ENCODE measurements at regions not wholly inside any gene's neighbourhood (a gene's known extent, or its start where the extent isn't known, plus 50 kb on each side); places are given as distances from the start of the nearest gene placed in this dataset.

- no peak for TF ChIP-seq REST (IDR thresholded peaks at IDR 0.05; ENCODE audit: borderline replicate concordance)
Observed at GRCh38 chr1:69086148-69086547, 481.6 kb upstream of the LRRC7 start (continued).

- H3K9me3 ChIP-seq (ENCODE audit: low read length) = no peaks in the 10 kb centered on the region
- no peak overlapping the region for H3K9ac ChIP-seq (ENCODE audit: low read length)
- H3K27me3 ChIP-seq (ENCODE audit: insufficient read depth, low read depth, low read length) = no peaks in the 10 kb centered on the region
- H2AFZ ChIP-seq (ENCODE audit: low read depth, low read length) = no peak overlapping the region
- TF ChIP-seq TAF1 (IDR thresholded peaks at IDR 0.05; ENCODE audit: low read depth) (no peak), EP300 (conservative IDR thresholded peaks at IDR 0.05; ENCODE audit: poor library complexity, severe bottlenecking) (no peak)
- H3K9me2 ChIP-seq (ENCODE audit: insufficient read depth, low read length) = no peaks in the 10 kb centered on the region
- no peak overlapping the region for H3K4me3 ChIP-seq (ENCODE audit: low read length)
- no peaks in the 10 kb centered on the region for H3K79me2 ChIP-seq (replicated peaks; ENCODE audit: insufficient read depth, low read length)
- no peaks in the 10 kb centered on the region for H3F3A ChIP-seq (ENCODE audit: insufficient read depth, low read length, poor library complexity, severe bottlenecking)
- H3K27ac ChIP-seq (ENCODE audit: low read length) = no peak overlapping the region
- H3K36me3 ChIP-seq (ENCODE audit: insufficient read depth, low read length) = no peaks in the 10 kb centered on the region
- no peaks in the 10 kb centered on the region for H4K20me1 ChIP-seq (ENCODE audit: insufficient read depth)
- no peak overlapping the region for H3K4me2 ChIP-seq (ENCODE audit: low read length)
Observed at GRCh38 chr1:69088571-69088970, 479.2 kb upstream of the LRRC7 start.

GRCh38 chr1:69090170-69090569 lies 477.6 kb upstream of the LRRC7 start:
- no peak overlapping the region for H3K27ac ChIP-seq (ENCODE audit: low read length)
- H4K20me1 ChIP-seq (ENCODE audit: insufficient read depth) = no peaks in the 10 kb centered on the region
- no peaks in the 10 kb centered on the region for H3K27me3 ChIP-seq (ENCODE audit: insufficient read depth, low read depth, low read length)
- H3K4me3 ChIP-seq (ENCODE audit: low read length) = no peak overlapping the region
- H3F3A ChIP-seq (ENCODE audit: insufficient read depth, low read length, poor library complexity, severe bottlenecking) = no peaks in the 10 kb centered on the region
- H3K9ac ChIP-seq (ENCODE audit: low read length) = no peak overlapping the region
- H3K4me2 ChIP-seq (ENCODE audit: low read length) = no peak overlapping the region
- H3K36me3 ChIP-seq (ENCODE audit: insufficient read depth, low read length) = no peaks in the 10 kb centered on the region
- H3K9me3 ChIP-seq (ENCODE audit: low read length) = no peaks in the 10 kb centered on the region
- no peaks in the 10 kb centered on the region for H3K79me2 ChIP-seq (replicated peaks; ENCODE audit: insufficient read depth, low read length)
- H3K9me2 ChIP-seq (ENCODE audit: insufficient read depth, low read length) = no peaks in the 10 kb centered on the region
- no peak for TF ChIP-seq EP300 (conservative IDR thresholded peaks at IDR 0.05; ENCODE audit: poor library complexity, severe bottlenecking)
- TF ChIP-seq REST (IDR thresholded peaks at IDR 0.05; ENCODE audit: borderline replicate concordance) = no peak
- TF ChIP-seq EZH2 (IDR thresholded peaks at IDR 0.05; ENCODE audit: borderline replicate concordance, insufficient read depth, low read length, poor library complexity, severe bottlenecking) = no peak
- TF ChIP-seq SMC3 (conservative IDR thresholded peaks at IDR 0.05; ENCODE audit: poor library complexity) = no peak
- TF ChIP-seq POLR2AphosphoS5 (IDR thresholded peaks at IDR 0.05) = no peak
- TF ChIP-seq MXI1 (conservative IDR thresholded peaks at IDR 0.05; ENCODE audit: poor library complexity, severe bottlenecking) = no peak
- no peak for TF ChIP-seq TAF1 (IDR thresholded peaks at IDR 0.05; ENCODE audit: low read depth)
- no peak for TF ChIP-seq CTCF (IDR thresholded peaks at IDR 0.05; ENCODE audit: poor library complexity, severe bottlenecking)
- TF ChIP-seq RAD21 (conservative IDR thresholded peaks at IDR 0.05) = no peak
- H2AFZ ChIP-seq (ENCODE audit: low read depth, low read length) = no peak overlapping the region
